ENCODE measurements at regions not wholly inside any gene's neighbourhood (a gene's known extent, or its start where the extent isn't known, plus 50 kb on each side); places are given as distances from the start of the nearest gene placed in this dataset.
"Not testable (repeated sequence)": the region's sequence is repeated elsewhere in the genome, so short reads cannot be mapped to it uniquely, and the experiment has no call there.

DNA sequence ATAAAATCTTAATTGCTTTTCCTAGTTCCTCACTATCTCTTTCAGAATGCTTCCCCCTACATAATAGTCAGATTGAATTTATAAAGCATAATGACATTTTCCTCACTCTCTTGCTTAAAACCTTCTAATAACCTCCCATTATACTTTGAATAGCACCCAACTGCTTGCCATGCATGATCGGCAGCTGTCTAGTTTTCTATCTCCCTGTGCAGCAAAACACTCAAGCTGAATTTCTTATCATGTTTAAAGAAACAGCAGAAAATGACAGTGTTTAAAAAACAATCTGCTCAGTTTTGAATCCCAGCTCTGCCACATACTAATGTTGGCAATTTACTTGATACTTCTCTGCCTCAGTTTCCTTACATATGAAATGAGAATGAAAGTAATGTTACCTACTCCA lies 947.1 kb upstream of the HS3ST1 start:
- Histone ChIP-seq H3K4me3 (ENCODE audit: control extremely low read depth in 1 of 5, extremely low read depth in 1 of 5, insufficient read depth in 1 of 5, low read depth in 2 of 5, low read length in 4 of 5) (no peak overlapping the region), H3K4me1 (ENCODE audit: control insufficient read depth in 2 of 2, insufficient read depth in 2 of 2, low read length in 2 of 2) (no peaks in the 10 kb centered on the region), H4K20me1 (ENCODE audit: control insufficient read depth, insufficient read depth, low read length, poor library complexity, severe bottlenecking) (no peaks in the 10 kb centered on the region), H3K9ac (ENCODE audit: low read length) (no peak overlapping the region), H2AFZ (ENCODE audit: insufficient read depth, low read depth, low read length, poor library complexity, severe bottlenecking) (no peak overlapping the region), H3K79me2 (ENCODE audit: control insufficient read depth, insufficient read depth, low read length) (no peaks in the 10 kb centered on the region), H3K27ac (ENCODE audit: low read length in 2 of 2) (no peak overlapping the region), H3K27me3 (replicated peaks in 1 of 4; ENCODE audit: control extremely low read depth in 1 of 4, control insufficient read depth in 3 of 4, insufficient read depth in 4 of 4, low read length in 3 of 4) (no peaks in the 10 kb centered on the region), H3K4me2 (replicated peaks; ENCODE audit: low read depth, low read length, poor library complexity, severe bottlenecking) (no peak overlapping the region), H3K36me3 (replicated peaks in 1 of 2; ENCODE audit: control extremely low read depth in 1 of 2, control insufficient read depth in 1 of 2, extremely low read depth in 1 of 2, insufficient read depth in 2 of 2, low read length in 1 of 2) (no peaks in the 10 kb centered on the region), H3K9me3 (ENCODE audit: control extremely low read depth in 1 of 3, control insufficient read depth in 2 of 3, insufficient read depth in 1 of 3, low read length in 2 of 3) (no peaks in the 10 kb centered on the region)
- no peak overlapping the region for H3K4me3 Mint-ChIP-seq
- POLR2A ChIA-PET, result no interaction called here
- no peak overlapping the region for H3K27ac Mint-ChIP-seq
- CTCF ChIA-PET, result no interaction called here
- no peaks in the 10 kb centered on the region for H3K27me3 Mint-ChIP-seq
- WGBS (ENCODE audit: insufficient coverage), result 100% methylated on average over 1 of the region's 1 CpG
- DNase-seq (no peak), ATAC-seq (ENCODE audit: low read depth) (no peak)
- no peaks in the 10 kb centered on the region for H3K9me3 Mint-ChIP-seq (ENCODE audit: insufficient read depth)
- intact Hi-C loops (cut with micrococcal nuclease), result no loop called here
- TF ChIP-seq EZH2 (IDR thresholded peaks at IDR 0.05; ENCODE audit: borderline replicate concordance, insufficient read depth, low read depth, low read length, poor library complexity, severe bottlenecking), result no peak
- TF ChIP-seq, protein P1, sequence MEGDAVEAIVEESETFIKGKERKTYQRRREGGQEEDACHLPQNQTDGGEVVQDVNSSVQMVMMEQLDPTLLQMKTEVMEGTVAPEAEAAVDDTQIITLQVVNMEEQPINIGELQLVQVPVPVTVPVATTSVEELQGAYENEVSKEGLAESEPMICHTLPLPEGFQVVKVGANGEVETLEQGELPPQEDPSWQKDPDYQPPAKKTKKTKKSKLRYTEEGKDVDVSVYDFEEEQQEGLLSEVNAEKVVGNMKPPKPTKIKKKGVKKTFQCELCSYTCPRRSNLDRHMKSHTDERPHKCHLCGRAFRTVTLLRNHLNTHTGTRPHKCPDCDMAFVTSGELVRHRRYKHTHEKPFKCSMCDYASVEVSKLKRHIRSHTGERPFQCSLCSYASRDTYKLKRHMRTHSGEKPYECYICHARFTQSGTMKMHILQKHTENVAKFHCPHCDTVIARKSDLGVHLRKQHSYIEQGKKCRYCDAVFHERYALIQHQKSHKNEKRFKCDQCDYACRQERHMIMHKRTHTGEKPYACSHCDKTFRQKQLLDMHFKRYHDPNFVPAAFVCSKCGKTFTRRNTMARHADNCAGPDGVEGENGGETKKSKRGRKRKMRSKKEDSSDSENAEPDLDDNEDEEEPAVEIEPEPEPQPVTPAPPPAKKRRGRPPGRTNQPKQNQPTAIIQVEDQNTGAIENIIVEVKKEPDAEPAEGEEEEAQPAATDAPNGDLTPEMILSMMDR (IDR thresholded peaks at IDR 0.05), result no peak
- no peaks in the 10 kb centered on the region for H3K4me1 Mint-ChIP-seq

DNA sequence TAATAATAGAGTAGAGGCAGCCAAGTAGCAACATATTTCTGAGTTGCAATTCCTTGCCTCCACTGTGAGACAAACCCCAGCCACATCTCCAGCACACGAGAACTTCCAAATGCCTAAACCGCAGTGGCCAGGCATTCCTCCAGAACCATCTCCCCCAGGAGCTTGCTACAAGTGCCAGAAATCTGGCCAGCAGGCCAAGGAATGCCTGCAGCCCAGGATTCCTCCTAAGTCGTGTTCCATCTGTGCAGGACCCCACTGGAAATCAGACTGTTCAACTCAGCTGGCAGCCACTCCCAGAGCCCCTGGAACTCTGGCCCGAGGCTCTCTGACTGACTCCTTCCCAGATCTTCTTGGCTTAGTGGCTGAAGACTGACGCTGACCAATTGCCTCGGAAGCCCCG lies 937.2 kb upstream of the HS3ST1 start:
- H3K9me3 Mint-ChIP-seq (ENCODE audit: insufficient read depth); H3K4me1 Mint-ChIP-seq; CTCF ChIA-PET; H2AFZ ChIP-seq (ENCODE audit: insufficient read depth, low read depth, low read length, poor library complexity, severe bottlenecking); H3K36me3 ChIP-seq (replicated peaks in 1 of 2; ENCODE audit: control extremely low read depth in 1 of 2, control insufficient read depth in 1 of 2, extremely low read depth in 1 of 2, insufficient read depth in 2 of 2, low read length in 1 of 2); H3K9ac ChIP-seq (ENCODE audit: low read length); ATAC-seq (ENCODE audit: low read depth); H3K27ac ChIP-seq (ENCODE audit: low read length in 2 of 2); H3K9me3 ChIP-seq (ENCODE audit: control extremely low read depth in 1 of 3, control insufficient read depth in 2 of 3, insufficient read depth in 1 of 3, low read length in 2 of 3); H3K27me3 Mint-ChIP-seq; H4K20me1 ChIP-seq (ENCODE audit: control insufficient read depth, insufficient read depth, low read length, poor library complexity, severe bottlenecking); H3K4me3 Mint-ChIP-seq; H3K4me1 ChIP-seq (ENCODE audit: control insufficient read depth in 2 of 2, insufficient read depth in 2 of 2, low read length in 2 of 2); POLR2A ChIA-PET; H3K4me3 ChIP-seq (ENCODE audit: control extremely low read depth in 1 of 5, extremely low read depth in 1 of 5, insufficient read depth in 1 of 5, low read depth in 2 of 5, low read length in 4 of 5); H3K4me2 ChIP-seq (replicated peaks; ENCODE audit: low read depth, low read length, poor library complexity, severe bottlenecking); H3K27ac Mint-ChIP-seq; intact Hi-C loops (cut with micrococcal nuclease); H3K27me3 ChIP-seq (replicated peaks in 1 of 4; ENCODE audit: control extremely low read depth in 1 of 4, control insufficient read depth in 3 of 4, insufficient read depth in 4 of 4, low read length in 3 of 4); DNase-seq; H3K79me2 ChIP-seq (ENCODE audit: control insufficient read depth, insufficient read depth, low read length): not testable (repeated sequence)
- WGBS (ENCODE audit: insufficient coverage), result 89% methylated on average over 6 of the region's 7 CpGs

All from B cell (primary cell).